Natural killer cell (primary cell): ENCODE measurements at regions not wholly inside any gene's neighbourhood (a gene's known extent, or its start where the extent isn't known, plus 50 kb on each side); places are given as distances from the start of the nearest gene placed in this dataset.
A peak's percentile ranks its signal among the peaks of the same experiment; 100 is the strongest.
"Not testable (repeated sequence)": the region's sequence is repeated elsewhere in the genome, so short reads cannot be mapped to it uniquely, and the experiment has no call there.

ENCODE experiments used
- ATAC-seq, 3 donors: fragments of 150-1000 bp in 2 of 3; fragments of 200-7000 bp in 1 of 3; cut with Tn5 transposase; 1 replicate in 1 of 3; 2 replicates in 2 of 3; pipeline ENCODE4 v1.10.0; 2021; ENCODE audit warnings: mild to moderate bottlenecking in 2 of 3, moderate library complexity in 2 of 3
- DNase-seq, 2 donors: peaks; one replicate each; pipeline versions ENCODE4 v3.0.0 to v3.0.0-alpha.2; 2013 to 2021; ENCODE audit warnings: mixed read lengths in 1 of 2
- H3K27ac ChIP-seq: one replicate; pipeline ENCODE4 v1.5.1; 2013; ENCODE audit warnings: mild to moderate bottlenecking, low read length
- H3K27me3 ChIP-seq: one replicate; pipeline ENCODE4 v1.6.1; 2013; ENCODE audit warnings: low read length; ENCODE audit not compliant: control insufficient read depth, insufficient read depth
- H3K36me3 ChIP-seq: one replicate; pipeline ENCODE4 v1.6.1; 2013; ENCODE audit warnings: low read length; ENCODE audit not compliant: control insufficient read depth, insufficient read depth
- H3K4me1 ChIP-seq: one replicate; pipeline ENCODE4 v1.6.1; 2013; ENCODE audit warnings: low read length; ENCODE audit not compliant: control insufficient read depth, insufficient read depth
- H3K4me3 ChIP-seq: one replicate; pipeline ENCODE4 v1.5.1; 2013; ENCODE audit warnings: low read length
- H3K9me3 ChIP-seq: one replicate; pipeline ENCODE4 v1.6.1; 2013; ENCODE audit warnings: low read length; ENCODE audit not compliant: control insufficient read depth, insufficient read depth
- H3K27ac Mint-ChIP-seq, 2 donors: one replicate each; pipeline ENCODE4 v1.8.0; 2022; ENCODE audit warnings: mild to moderate bottlenecking in 2 of 2, mixed read lengths in 2 of 2, moderate library complexity in 1 of 2
- H3K27me3 Mint-ChIP-seq, 2 donors: one replicate each; pipeline ENCODE4 v1.8.0; 2022; ENCODE audit warnings: low read depth in 2 of 2, mixed read lengths in 2 of 2
- H3K36me3 Mint-ChIP-seq: one replicate; pipeline ENCODE4 v1.8.0; 2022; ENCODE audit warnings: mixed read lengths
- H3K4me1 Mint-ChIP-seq, 2 donors: one replicate each; pipeline ENCODE4 v1.8.0; 2022; ENCODE audit warnings: mixed read lengths in 2 of 2
- H3K4me3 Mint-ChIP-seq: one replicate; pipeline ENCODE4 v1.8.0; 2022; ENCODE audit warnings: mild to moderate bottlenecking, moderate library complexity, mixed read lengths
- H3K9me3 Mint-ChIP-seq, 2 donors: one replicate each; pipeline ENCODE4 v1.8.0; 2022; ENCODE audit warnings: mixed read lengths in 2 of 2
- WGBS: methylation state at CpG from one replicate; pipeline ENCODE4 v1.1.7; 2013; ENCODE audit warnings: missing lambda C conversion rate; ENCODE audit not compliant: insufficient coverage; 5-methylcytosine and 5-hydroxymethylcytosine counted together
- intact Hi-C: fragments of 100-400 bp; cut with micrococcal nuclease; formaldehyde crosslinking; loops from one replicate; pipeline ENCODE4 v1.14.2; 2022
- TF ChIP-seq, protein P1 (sequence below): fragments of 200-600 bp; IDR thresholded peaks from one replicate; pipeline ENCODE4 v1.8.0; 2022; ENCODE audit warnings: antibody characterized with exemption

DNA sequence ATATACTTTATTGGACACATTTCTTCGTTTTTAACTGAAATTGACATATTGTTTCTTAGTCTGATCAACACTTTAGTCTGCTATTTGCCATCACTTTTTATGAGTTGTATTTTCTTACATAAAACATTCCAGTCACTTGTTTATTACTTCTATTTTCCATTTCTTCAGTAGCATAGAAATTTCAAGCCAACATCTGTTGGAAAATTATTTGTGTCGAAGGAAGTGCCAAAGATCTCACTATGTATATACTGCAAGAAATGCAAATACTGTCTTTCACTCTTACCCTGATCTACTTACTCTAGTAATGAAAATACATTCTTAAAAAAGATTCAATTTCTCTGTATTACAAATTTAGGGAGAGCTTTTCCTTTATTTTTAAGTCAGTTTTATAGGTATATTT lies 105.9 kb downstream of the SLC17A6 start:
- Histone ChIP-seq H3K4me1 (no peaks in the 10 kb centered on the region), H3K27me3 (no peaks in the 10 kb centered on the region), H3K9me3 (no peaks in the 10 kb centered on the region), H3K36me3 (no peaks in the 10 kb centered on the region), H3K4me3 (no peak overlapping the region), H3K27ac (no peak overlapping the region)
- Mint-ChIP-seq H3K36me3 (no peaks in the 10 kb centered on the region), H3K9me3 (peaks cover 6 to 10% of the 10 kb centered on the region in 2 donors), H3K27ac (no peak overlapping the region), H3K4me3 (no peak overlapping the region), H3K4me1 (no peaks in the 10 kb centered on the region), H3K27me3 (no peaks in the 10 kb centered on the region)
- DNase-seq = no peak
- ATAC-seq = no peak
- intact Hi-C loops = no loop called here
- TF ChIP-seq, protein P1, sequence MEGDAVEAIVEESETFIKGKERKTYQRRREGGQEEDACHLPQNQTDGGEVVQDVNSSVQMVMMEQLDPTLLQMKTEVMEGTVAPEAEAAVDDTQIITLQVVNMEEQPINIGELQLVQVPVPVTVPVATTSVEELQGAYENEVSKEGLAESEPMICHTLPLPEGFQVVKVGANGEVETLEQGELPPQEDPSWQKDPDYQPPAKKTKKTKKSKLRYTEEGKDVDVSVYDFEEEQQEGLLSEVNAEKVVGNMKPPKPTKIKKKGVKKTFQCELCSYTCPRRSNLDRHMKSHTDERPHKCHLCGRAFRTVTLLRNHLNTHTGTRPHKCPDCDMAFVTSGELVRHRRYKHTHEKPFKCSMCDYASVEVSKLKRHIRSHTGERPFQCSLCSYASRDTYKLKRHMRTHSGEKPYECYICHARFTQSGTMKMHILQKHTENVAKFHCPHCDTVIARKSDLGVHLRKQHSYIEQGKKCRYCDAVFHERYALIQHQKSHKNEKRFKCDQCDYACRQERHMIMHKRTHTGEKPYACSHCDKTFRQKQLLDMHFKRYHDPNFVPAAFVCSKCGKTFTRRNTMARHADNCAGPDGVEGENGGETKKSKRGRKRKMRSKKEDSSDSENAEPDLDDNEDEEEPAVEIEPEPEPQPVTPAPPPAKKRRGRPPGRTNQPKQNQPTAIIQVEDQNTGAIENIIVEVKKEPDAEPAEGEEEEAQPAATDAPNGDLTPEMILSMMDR = no peak
- WGBS = 20% methylated on average over 1 of the region's 2 CpGs

GRCh38 chr11:22441831-22442230 lies 103.7 kb downstream of the SLC17A6 start:
- Mint-ChIP-seq H3K4me1 (no peaks in the 10 kb centered on the region), H3K27ac (no peak overlapping the region), H3K9me3 (peaks cover 4 to 6% of the 10 kb centered on the region in 2 donors), H3K36me3 (no peaks in the 10 kb centered on the region), H3K27me3 (no peaks in the 10 kb centered on the region), H3K4me3 (no peak overlapping the region)
- intact Hi-C loops = no loop called here
- WGBS = no CpG with 5 or more reads among the region's 1 CpG
- Histone ChIP-seq H3K9me3 (no peaks in the 10 kb centered on the region), H3K4me3 (no peak overlapping the region), H3K36me3 (no peaks in the 10 kb centered on the region), H3K27me3 (no peaks in the 10 kb centered on the region), H3K4me1 (no peaks in the 10 kb centered on the region), H3K27ac (no peak overlapping the region)
- ATAC-seq (peak in 1 of 3 donors; percentile 4), DNase-seq (no peak)
- TF ChIP-seq, protein P1 = no peak

GRCh38 chr11:22435582-22435981 lies 97.4 kb downstream of the SLC17A6 start:
- WGBS = 100% methylated on average over 5 of the region's 7 CpGs
- intact Hi-C loops, H3K36me3 ChIP-seq, H3K9me3 ChIP-seq, H3K4me1 ChIP-seq, H3K9me3 Mint-ChIP-seq, H3K4me1 Mint-ChIP-seq, H3K27ac ChIP-seq, H3K4me3 ChIP-seq, DNase-seq, H3K36me3 Mint-ChIP-seq, ATAC-seq: not testable (repeated sequence)
- H3K27me3 ChIP-seq = peaks cover 15% of the 10 kb centered on the region
- Mint-ChIP-seq H3K27ac (peak overlapping the region in 1 of 2 donors; percentile 86), H3K4me3 (peak overlapping the region; percentile 53), H3K27me3 (peaks cover 8 to 17% of the 10 kb centered on the region in 2 donors)

GRCh38 chr11:22433517-22433916 lies 95.3 kb downstream of the SLC17A6 start:
- Mint-ChIP-seq H3K27ac (no peak overlapping the region), H3K4me1 (no peaks in the 10 kb centered on the region), H3K27me3 (peaks cover 8 to 17% of the 10 kb centered on the region in 2 donors), H3K9me3 (peaks cover 0 to 3% of the 10 kb centered on the region in 2 donors), H3K4me3 (no peak overlapping the region), H3K36me3 (no peaks in the 10 kb centered on the region)
- H3K4me1 ChIP-seq = no peaks in the 10 kb centered on the region
- no peak overlapping the region for H3K27ac ChIP-seq
- ATAC-seq (no peak), DNase-seq (no peak)
- no peak overlapping the region for H3K4me3 ChIP-seq
- no peaks in the 10 kb centered on the region for H3K36me3 ChIP-seq
- 88% methylated on average over 3 of the region's 5 CpGs for WGBS
- no peaks in the 10 kb centered on the region for H3K9me3 ChIP-seq
- peaks cover 15% of the 10 kb centered on the region for H3K27me3 ChIP-seq
- intact Hi-C loops = no loop called here
- TF ChIP-seq, protein P1 = no peak
